ENCODE measurements at regions not wholly inside any gene's neighbourhood (a gene's known extent, or its start where the extent isn't known, plus 50 kb on each side); places are given as distances from the start of the nearest gene placed in this dataset.

DNA sequence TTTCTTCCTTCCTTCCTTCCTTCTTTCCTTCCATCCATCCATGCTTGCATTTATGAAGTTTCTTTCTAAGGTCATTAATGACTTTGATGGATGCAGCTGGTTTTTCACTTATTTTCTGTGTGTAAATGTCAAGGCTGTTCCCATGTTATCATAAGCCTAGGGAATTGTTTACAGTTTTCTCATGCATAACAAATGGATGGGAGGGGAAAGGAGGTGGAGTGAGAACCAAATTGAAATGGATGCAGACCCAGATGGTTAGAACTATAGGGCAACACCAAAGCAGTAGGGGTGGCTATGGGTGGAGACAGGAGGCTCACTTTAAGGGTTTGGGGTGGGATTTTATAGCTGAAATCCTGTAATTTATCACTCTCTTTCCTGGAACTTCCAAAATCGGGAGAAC lies 146.2 kb downstream of the TPH2 start:
- H3K9me3 ChIP-seq (ENCODE audit: control insufficient read depth, low read depth, low read length) = no peaks in the 10 kb centered on the region
- H2BK120ac ChIP-seq (ENCODE audit: low read depth, low read length, poor library complexity, severe bottlenecking) = no peak overlapping the region
- H3K9me3 Mint-ChIP-seq = no peaks in the 10 kb centered on the region
- peaks cover 17 to 18% of the 10 kb centered on the region in 2 experiments for H3K4me1 Mint-ChIP-seq
- no peak overlapping the region for H3K27ac ChIP-seq (ENCODE audit: insufficient read length, low read depth, low read length)
- H4K8ac ChIP-seq (replicated peaks; ENCODE audit: insufficient read length, low read depth, low read length) = no peak overlapping the region
- H3K79me2 ChIP-seq (ENCODE audit: insufficient read depth, low read length) = no peaks in the 10 kb centered on the region
- no CpG with 5 or more reads among the region's 1 CpG for WGBS (ENCODE audit: extremely low coverage, insufficient read length, low lambda C conversion rate)
- no peak overlapping the region for H2BK15ac ChIP-seq (ENCODE audit: low read depth, low read length)
- no peak overlapping the region; a peak in 1 of 7 replicates for H3K27ac Mint-ChIP-seq
- H4K91ac ChIP-seq (ENCODE audit: insufficient read length, low read depth, low read length) = no peak overlapping the region
- H3K4ac ChIP-seq (ENCODE audit: low read depth, low read length) = no peak overlapping the region
- peaks cover 6% of the 10 kb centered on the region for H3K4me1 ChIP-seq (ENCODE audit: insufficient read depth, low read length)
- no peak overlapping the region for H2BK12ac ChIP-seq (ENCODE audit: insufficient read length, low read depth, low read length)
- H3K18ac ChIP-seq (ENCODE audit: insufficient read length, low read depth, low read length) = no peak overlapping the region
- H2BK20ac ChIP-seq (ENCODE audit: low read depth, low read length, poor library complexity, severe bottlenecking) = no peak overlapping the region
- H2AK5ac ChIP-seq (ENCODE audit: insufficient read length, low read length) = no peak overlapping the region
- no peaks in the 10 kb centered on the region for H3K27me3 Mint-ChIP-seq (ENCODE audit: low read depth)
- H3K9ac ChIP-seq (ENCODE audit: extremely low read depth, insufficient read length, low read length) = no peak overlapping the region
- no peaks in the 10 kb centered on the region for H3K23me2 ChIP-seq (ENCODE audit: insufficient read length, low read depth, low read length, poor library complexity, severe bottlenecking)
- no peaks in the 10 kb centered on the region for H4K20me1 ChIP-seq (ENCODE audit: control insufficient read depth, insufficient read depth, insufficient read length)
- no peak overlapping the region for H3T11ph ChIP-seq (ENCODE audit: low read length)
- no peaks in the 10 kb centered on the region for H3K79me1 ChIP-seq (ENCODE audit: insufficient read depth, low read depth, low read length, poor library complexity, severe bottlenecking)
- no peak overlapping the region for H4K5ac ChIP-seq (ENCODE audit: insufficient read length, low read depth, low read length)
- no peak overlapping the region for H3K4me2 ChIP-seq (ENCODE audit: insufficient read depth, insufficient read length, low read length)
- no peaks in the 10 kb centered on the region for H3K36me3 Mint-ChIP-seq (ENCODE audit: insufficient read depth in 1 of 3, low read depth in 3 of 3)
- no peak overlapping the region for H2AFZ ChIP-seq (ENCODE audit: low read length)
- no peak overlapping the region for H3K56ac ChIP-seq (ENCODE audit: insufficient read length, low read depth, low read length)
- H3K4me3 Mint-ChIP-seq = no peak overlapping the region
- TF ChIP-seq, protein P1, sequence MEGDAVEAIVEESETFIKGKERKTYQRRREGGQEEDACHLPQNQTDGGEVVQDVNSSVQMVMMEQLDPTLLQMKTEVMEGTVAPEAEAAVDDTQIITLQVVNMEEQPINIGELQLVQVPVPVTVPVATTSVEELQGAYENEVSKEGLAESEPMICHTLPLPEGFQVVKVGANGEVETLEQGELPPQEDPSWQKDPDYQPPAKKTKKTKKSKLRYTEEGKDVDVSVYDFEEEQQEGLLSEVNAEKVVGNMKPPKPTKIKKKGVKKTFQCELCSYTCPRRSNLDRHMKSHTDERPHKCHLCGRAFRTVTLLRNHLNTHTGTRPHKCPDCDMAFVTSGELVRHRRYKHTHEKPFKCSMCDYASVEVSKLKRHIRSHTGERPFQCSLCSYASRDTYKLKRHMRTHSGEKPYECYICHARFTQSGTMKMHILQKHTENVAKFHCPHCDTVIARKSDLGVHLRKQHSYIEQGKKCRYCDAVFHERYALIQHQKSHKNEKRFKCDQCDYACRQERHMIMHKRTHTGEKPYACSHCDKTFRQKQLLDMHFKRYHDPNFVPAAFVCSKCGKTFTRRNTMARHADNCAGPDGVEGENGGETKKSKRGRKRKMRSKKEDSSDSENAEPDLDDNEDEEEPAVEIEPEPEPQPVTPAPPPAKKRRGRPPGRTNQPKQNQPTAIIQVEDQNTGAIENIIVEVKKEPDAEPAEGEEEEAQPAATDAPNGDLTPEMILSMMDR (conservative IDR thresholded peaks at IDR 0.05) = no peak
- H2BK5ac ChIP-seq (ENCODE audit: insufficient read length, low read length) = no peak overlapping the region
- no peak for DNase-seq
- H3K14ac ChIP-seq (ENCODE audit: insufficient read depth, low read length) = no peak overlapping the region
- no peaks in the 10 kb centered on the region for H3K27me3 ChIP-seq (ENCODE audit: insufficient read depth, low read length)
- H3K23ac ChIP-seq (ENCODE audit: insufficient read length, low read depth, low read length) = no peak overlapping the region

Data from H9 (cell line).